ENCODE measurements at regions not wholly inside any gene's neighbourhood (a gene's known extent, or its start where the extent isn't known, plus 50 kb on each side); places are given as distances from the start of the nearest gene placed in this dataset.
"Not testable (repeated sequence)": the region's sequence is repeated elsewhere in the genome, so short reads cannot be mapped to it uniquely, and the experiment has no call there.

DNA sequence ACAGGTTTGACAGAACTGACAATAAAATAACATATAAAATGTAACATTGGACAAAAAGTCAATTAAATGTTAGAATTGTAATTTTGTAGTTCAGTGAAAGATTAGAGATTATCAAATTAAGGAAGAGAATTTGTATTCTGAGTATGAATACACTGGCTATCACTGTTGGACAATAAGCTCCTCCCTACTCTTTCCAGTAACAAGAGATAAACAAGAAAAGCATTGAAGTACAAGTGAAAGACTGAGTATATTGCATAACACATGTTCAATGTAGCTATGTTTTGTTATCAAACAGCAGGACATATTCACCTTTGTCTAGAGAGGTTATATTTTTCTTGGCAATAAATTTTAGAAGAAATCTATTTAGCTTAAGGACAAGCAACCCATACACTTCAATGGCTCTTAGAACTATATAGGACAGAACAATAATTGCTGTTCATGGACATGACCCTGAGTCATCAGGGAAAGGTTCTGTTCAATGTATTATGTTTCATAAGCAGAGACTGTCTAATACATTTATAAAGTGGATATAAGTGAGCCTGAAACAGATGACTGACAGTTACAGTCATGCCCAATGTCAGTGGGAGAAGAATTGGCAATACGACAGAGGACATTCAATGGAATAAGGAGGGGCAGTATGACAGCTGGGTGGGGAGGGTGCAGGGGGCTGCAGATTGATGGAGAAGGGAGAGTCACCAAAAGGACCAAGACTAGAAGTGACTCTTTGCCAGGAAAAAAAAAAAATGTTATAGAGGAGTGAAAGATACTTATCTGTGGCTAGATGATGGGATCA, 520.4 kb downstream of the FRK start:
- DNase-seq: no peak

DNA sequence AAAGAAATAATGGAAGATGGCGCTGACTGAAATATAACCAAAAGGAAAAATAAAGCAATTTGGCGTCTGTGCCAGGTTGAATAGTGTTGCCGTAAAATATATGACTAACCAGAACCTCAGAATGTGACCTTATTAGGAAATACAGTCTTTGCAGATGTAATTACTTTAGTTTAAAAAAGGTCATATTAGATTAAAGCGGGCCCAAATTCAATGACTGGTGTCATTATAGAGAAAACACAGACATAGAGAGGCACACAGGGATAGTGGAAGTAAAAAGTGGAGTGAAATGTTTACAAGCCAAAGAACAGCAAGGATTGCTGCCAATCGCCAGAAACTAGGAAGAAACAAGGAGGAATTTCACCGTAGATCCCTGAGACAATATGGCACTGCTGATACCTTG, 521.2 kb downstream of the FRK start:
- no peak for DNase-seq

DNA sequence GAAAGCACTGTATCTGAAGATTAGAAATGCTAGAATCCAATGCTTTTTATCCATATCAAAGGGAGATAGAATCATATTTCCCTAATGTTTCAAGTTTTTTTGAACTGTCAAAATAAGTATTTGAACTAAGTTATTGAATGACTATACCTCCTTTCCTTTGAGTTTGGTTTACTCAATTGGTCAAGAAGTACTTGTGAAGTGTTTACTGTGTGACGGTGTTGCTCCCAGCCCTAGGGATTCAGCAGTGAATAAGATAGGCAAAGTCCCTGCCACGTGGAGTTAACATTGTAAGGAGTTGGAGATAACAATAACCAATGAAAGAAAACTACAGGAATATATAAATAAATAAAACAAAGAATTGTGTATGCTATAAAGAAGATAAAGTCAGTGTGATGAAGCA, 535.9 kb downstream of the FRK start:
- no peak for DNase-seq

DNA sequence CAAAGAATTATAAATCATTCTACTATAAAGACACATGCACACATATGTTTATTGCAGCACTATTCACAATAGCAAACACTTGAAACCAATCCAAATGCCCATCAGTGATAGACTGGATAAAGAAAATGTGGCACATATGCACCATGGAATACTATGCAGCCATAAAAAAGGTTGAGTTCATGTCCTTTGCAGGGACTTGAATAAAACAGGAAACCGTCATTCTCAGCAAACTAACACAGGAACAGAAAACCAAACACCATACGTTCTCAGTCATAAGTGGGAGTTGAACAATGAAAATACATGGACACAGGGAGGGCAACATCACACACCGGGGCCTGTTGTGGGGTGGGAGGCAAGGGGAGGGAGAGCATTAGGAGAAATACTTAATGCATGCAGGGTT, 538.9 kb downstream of the FRK start:
- not testable (repeated sequence) for DNase-seq

DNA sequence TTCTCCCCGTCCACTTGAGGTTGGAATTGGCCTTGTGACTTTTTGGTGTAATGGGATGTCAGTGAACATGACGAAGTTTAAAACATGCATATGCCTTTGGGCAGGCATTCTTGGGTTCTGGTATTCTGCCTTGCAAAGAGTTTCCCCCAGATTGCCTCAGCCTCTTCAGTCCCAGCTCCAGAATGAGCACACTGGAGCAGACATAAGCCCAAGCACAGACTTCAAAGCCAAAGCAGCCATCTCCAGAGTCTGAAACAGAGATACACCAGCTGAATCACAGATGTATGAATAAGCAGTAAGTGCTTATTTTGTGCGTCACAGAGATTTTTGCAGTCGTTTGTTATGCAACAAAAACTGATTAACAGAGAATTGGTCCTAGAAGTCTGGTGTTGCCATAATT, 546.0 kb downstream of the FRK start:
- DNase-seq: no peak

DNA sequence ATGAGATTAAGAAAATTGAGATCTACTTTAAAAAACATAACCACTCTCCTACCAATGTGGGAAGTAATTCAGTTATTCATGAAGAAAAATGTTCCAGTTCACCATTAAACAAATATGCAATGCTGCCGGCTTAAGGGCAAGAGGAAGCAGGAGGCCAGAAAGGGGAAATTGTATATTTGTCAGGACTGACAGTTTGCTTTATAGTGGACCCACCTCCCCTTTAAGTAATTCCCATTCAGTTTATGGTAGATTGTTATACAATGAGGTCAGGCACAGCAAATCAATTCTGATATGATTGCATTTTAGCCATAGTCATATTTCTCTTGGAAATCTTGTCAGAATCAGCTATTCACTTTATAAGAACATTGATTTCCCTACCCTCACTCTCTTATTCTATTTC, 547.8 kb downstream of the FRK start:
- no peak for DNase-seq

DNA sequence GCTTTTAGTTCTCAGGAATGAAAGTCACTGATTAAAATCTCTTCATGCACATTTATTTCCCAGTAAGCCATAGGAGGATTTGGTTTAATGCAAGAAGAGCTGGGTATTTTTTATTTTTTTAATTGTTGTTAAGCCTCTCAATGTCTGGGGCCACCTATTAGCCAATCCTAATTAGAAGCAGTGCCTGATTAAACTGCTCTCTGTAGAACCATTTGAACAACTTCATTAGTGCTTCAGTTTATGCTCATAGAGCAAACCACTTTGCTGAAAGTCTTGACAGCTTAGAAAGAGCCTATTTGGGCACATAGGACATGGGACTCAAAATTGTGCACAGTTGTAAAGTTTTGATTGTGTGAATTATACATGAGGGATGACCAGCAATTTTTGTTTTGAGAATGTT, 548.9 kb downstream of the FRK start:
- DNase-seq: no peak

DNA sequence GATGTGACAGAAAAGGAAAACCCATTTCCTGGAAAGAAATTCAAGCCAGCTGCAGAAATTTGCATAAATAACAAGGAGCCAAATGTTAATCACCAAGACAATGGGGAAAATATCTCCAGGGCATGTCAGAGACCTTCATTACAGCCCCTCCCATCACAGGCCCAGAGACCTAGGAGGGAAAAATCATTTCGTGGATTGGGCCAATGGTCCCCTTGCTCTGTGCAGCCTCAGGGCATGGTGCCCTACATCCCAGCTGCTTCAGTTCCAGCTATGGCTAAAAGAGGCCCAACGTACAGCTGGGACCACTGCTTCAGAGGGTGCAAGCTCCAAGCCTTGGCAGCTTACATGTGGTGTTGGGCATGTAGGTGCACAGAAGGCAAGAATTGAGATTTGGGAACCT, 558.3 kb downstream of the FRK start:
- not testable (repeated sequence) for DNase-seq

DNA sequence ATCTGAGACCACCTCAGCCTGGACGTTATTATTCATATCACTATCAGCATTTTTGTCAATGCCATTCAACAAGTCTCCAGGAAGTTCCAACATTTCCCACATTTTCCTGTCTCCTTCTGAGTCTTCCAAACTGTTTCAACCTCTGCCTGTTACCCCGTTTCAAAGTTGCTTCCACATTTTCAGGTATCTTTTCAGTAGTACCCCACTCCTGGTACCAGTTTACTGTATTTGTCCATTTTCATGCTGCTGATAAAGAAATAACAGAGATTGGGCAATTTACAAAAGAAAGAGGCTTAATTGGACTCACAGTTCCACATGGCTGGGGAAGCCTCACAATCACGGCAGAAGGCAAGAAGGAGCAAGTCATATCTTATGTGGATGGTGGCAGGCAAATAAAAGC, 565.5 kb downstream of the FRK start:
- DNase-seq: no peak

DNA sequence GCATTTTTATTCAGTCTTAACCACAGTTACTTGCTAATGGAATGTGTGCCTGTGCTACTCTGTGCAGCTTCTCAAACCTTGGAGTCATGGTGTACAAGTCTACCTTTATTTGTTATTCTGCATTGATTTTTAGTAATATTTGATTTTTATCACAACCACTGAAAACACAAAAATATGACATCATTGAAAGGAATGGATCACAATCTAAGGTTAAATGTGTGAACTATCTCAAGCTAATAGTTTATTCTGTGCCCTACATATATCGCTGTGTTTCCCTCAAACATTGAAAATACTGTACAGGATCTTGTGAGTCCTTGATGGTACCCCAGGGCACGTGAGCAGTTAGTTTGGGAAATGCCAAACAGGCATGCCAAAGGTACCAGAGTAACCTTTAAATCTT, 573.4 kb downstream of the FRK start:
- DNase-seq: no peak

DNA sequence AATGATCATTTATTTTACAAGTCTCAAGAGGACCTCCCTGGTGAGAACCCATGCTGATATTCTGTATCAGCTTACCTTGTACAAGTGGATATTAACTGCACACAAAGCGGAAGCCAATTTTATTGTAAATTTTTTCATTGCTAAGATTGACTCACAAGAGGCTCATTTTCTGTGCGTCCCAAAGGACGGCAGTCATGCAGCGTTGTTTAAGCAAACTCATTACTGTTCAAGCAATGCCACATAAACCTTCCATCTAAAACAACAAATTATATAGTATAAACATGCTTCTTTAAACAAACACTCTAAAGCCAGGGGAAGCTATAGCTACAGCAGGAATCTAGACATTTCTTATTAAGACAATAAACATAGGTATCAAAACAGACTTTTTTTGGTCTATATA, 575.3 kb downstream of the FRK start:
- no peak for DNase-seq

DNA sequence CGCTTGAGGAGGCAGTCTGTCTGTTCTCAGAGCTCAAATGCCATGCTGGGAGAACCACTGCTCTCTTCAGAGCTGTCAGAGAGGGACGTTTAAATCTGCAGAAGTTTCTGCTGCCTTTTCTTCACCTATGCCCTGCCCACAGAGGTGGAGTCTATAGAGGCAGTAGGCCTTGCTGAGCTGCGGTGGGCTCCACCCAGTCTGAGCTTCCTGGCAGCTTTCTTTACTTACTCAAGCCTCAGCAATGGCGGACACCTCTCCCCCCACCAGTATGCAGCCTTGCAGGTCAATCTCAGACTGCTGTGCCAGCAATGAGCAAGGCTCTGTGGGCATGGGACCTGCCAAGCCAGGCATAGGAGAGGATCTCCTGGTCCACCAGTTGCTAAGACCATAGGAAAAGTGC, 580.1 kb downstream of the FRK start:
- DNase-seq: not testable (repeated sequence)

DNA sequence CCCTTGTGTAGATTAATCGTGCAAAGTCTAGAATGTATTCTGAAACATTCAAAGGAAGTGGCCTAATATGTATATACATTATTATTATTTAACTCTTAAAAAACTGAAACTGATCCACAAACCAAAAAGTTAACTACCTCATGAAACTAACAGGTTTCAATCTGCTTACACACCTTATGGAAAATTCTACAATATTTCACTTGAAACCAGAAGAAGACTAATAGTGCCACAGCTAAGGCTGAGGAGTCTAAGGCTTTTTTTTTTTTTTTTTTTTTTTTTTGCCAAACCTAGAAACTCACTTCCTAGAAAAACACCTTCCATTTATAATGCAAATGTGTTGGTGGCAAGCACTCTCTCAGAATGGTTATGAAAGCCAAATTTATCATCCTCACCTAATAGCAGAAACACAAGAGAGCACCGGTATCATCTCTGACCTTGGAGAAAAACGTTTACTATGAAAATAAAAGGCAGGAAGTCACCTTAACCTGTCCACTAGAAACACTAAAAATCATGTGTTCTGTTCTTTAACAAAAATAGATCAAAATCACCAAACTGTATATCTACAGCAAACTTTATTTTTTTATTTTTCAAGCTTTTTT, 586.1 kb downstream of the FRK start:
- no peak for DNase-seq

DNA sequence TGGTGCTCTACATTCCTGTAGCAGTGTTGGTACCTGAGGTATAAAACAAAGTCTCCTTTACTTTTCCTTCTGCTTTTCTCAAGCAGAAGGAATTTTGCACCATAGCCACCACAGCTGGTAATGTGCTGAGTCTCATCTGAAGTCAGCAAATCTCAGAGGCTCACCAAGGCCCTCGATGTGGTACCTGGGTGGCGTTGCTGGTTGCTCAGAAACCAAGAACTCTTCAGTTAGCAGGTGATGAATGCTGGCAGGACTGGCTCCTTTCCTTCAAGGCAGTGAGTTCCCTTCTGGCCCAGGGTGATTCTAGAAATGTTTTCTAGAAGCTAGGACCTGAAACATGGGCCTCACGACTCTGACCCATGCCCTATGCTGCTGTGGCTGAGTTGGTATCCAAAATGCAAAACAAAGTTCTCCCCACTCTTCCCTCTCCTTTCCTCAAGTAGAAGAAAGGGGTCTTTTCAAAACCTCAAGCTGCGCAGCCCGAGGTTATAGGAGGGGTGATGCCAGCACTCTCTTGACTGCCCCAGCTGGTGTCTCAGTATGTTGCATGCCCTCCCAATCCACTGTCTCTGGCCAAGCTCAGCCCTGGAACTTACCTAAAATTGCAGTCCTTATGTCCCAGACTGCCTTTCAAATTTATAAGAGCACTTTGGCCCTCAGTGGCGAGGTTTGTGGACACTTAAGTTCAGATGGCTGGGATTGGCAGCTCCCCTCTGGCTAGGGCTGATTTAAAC, 592.3 kb downstream of the FRK start:
- no peak for DNase-seq

DNA sequence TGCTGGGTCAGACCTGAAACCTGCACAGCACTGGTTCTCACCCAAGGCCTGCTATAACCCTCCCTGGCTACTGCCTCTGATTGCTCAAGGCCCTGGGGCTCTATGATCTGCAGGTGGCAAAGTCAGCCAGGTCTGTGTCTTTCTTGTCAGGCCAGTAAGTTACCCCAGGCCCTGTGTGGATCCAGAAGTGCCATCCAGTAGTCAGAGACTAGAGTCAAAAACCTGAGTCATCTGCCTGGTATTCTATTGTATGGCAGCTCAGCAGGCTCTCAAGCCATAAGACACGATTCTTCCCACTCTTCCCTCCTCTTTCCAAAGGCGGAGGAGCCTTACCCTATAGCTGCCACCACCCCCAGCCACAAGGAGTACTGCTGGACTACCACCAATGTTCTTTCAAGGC, 593.0 kb downstream of the FRK start:
- DNase-seq: no peak

DNA sequence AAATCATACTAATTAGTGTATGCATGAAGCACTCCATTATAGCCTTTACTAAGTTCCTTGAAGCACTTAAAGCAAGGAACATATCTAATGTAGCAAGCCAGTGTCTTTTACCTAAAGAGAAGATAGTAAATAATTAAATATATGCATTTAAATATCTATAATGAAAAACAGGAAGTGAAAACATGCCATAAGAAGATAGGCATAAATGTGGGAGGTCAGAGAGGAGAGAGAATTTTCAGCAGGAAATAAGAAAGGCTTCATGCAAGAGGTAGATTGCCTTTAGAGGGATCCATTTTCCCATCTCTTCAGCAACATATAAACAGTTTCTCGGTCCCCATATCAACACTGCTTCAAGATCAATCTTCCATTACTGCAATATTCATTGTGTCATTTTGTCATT, 599.8 kb downstream of the FRK start:
- no peak for DNase-seq

DNA sequence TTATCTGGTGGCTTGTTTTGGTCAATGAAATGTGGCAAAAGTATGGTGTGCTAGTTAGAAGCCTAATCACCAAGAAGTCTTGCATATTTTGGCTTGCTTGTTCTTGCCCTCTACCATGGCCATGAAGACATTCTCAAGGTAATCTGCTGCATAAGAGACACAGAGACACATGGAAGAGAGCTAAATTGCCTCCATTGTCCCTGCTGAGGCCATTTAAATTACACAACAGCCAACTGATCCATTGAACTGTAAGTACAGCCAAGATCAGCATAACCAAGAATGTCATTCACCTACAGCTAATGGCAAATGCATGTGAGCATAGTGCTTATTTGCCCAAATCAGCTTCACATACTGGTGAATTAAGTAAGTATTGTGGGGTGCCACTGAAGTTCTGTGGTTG, 603.8 kb downstream of the FRK start:
- no peak for DNase-seq

DNA sequence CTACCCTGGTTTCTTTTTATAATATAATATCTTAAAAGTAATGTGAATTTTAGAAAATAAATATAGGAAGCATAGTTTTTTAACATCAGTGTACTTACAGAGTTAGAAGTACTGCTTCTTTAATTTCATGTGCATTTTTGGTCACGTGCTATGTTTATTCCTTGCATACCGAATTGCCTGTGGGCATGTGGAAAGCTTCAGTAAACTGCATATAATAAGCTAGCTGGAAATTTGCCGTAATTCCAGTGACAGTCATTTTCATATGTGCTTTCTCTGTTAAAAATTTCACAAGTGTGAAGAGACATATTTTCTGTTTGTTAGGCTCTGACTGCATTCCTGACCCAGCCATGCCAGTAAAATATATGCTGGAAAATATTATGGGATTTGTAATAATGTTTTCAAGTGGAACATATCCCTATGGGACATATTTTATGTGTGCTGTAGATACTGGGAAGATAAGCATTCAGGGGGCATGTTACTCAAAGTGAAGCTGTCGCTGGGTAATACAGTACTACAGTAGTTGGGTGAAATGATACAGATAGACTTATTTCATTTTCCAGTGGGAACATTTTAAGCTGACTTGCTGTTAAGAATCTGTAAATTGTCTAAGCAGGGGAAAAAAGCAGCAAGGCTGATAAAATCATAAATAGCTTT, 616.7 kb downstream of the FRK start:
- no peak for DNase-seq

DNA sequence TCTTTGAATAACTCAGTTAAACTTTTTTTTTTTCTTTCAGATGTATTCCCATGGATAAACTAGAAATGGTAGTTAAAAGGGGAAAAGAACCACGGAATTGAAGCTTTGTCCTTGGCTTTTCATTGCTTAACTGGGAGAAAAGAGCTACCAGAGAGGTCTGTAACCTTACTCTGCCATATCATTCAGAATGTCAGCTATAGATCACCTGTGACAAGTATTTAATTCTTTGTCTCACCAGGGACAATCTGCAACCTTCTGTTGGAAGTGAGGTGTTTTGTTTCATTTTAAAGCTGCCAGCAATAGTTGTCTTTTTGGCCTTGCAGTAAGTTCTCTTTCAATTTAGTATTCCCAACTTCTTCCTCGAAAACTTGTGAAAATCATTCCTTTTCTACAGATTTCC, 618.4 kb downstream of the FRK start:
- no peak for DNase-seq

DNA sequence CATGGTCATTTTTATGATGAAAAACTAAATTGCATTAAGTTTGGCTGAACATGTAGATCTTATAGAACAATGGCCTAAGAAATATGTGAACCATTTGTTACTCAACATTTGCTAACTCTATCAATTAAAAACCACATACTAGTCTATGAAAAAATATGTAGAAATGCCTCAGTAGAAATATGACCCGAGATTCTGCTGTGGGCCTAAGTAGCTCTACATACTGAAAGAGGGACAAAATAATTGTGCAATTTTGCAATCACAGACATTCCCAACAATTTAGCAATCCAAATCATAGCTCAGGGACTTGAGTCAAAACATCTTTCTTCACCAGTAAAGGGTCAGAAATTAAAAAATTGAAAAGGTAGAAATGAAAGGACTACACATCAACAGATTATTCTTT, 619.0 kb downstream of the FRK start:
- no peak for DNase-seq

DNA sequence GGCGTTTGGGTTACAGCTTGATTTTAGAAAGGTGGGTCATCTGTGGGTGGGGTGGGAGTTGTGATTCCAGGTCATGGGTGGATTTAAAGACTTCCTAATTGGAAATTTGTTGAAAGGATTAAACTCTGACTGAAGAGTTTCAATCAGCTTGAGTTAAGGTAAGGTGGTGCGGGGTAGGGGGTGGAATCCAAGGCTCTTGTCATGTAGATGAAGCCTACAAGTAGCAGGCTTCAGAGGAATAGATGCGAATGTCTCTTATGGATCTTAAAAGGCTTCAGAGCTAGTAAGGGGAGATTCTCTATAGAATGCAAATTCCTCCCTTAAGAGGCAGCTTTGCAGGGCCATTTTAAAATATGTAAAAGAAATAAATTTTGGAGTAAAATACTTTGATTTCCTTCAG, 645.3 kb downstream of the FRK start:
- DNase-seq: no peak

DNA sequence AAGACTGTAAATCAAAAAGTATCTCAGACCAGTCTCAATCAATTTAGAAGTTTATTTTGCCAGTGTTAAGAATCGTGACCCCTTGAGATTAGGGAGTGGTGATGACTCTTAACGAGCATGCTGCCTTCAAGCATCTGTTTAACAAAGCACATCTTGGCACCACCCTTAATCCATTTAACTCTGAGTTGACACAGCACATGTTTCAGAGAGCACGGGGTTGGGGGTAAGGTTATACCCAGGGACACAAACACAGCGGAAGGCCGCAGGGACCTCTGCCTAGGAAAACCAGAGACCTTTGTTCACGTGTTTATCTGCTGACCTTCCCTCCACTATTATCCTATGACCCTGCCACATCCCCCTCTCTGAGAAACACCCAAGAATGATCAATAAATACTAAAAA, 645.8 kb downstream of the FRK start:
- not testable (repeated sequence) for DNase-seq

DNA sequence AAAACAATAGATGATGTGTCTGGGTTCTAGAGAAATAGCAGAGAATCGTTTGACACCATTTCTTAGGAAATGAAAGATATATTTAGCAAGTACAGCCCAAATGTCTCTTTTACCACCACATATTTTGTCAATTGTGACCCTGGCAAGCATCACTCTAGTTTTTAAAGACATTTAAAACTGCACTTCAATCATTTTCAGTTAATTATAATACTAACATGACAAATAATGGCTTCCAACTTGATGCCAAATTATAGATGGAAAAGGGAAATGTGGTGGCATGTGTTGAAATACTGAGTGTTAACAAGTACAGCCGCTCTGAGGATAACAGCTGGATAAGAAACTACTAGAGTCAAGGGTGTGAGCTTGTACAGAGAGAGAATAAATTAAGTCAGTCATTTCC, 648.9 kb downstream of the FRK start:
- no peak for DNase-seq

DNA sequence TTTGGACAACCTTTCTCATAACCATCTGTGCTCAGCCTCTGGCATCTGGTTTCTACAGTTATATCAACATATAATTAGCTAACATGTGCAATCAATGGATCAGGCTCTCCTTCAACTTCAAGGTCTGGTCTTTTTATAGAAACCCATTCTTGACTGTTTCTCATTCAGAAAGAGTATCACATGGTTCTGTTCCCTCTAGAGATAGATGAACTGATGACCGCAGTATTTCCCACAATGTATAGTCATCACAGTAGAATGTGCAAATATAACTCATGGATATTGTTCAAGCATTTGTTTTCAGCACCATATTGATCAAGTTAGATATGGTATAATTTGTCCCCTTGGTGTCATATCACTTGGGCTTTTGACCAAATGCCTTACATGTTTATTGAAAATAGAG, 656.2 kb downstream of the FRK start:
- no peak for DNase-seq
